ENCODE measurements at regions not wholly inside any gene's neighbourhood (a gene's known extent, or its start where the extent isn't known, plus 50 kb on each side); places are given as distances from the start of the nearest gene placed in this dataset.

DNA sequence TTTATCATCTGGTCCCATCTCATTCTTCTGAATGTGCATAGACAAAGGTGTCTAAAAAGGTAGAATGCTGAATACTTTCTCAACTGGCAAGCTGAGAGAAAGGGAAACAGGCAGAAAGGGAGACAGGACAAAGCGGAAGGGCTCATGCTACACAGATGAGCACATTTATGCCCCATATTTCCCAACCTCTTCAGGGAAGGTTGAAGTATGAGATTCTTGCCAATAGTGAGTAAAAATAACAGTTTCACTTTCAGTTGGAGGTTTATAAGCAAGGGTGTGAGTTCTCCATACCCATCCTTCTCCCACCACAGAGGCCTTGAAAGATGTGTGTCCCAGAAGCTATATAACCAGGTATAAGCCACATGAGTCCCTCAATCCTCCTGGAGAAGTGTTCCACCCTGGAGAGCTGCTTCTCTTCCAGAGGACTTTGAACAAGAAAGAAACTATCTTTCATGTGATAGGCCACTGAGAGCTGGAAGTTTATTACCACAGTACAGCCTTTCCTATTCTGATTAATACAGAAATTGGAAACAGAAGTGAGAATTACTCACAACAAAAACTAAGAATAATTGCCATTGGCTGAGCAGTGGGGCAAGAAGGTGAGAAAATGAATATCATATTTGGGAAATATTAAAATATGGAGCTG lies 709.4 kb upstream of the NR2F2 start:
- ATAC-seq (peak; percentile 39), DNase-seq (no peak)
- Histone ChIP-seq H3K4me1 (no peaks in the 10 kb centered on the region), H3K36me3 (no peaks in the 10 kb centered on the region), H3K27me3 (no peaks in the 10 kb centered on the region), H3K4me3 (no peak overlapping the region), H3K9me3 (peaks cover 0 to 5% of the 10 kb centered on the region in 2 donors), H3K27ac (no peak overlapping the region)
- intact Hi-C loops (cut with DNase I) = no loop called here
- TF ChIP-seq, protein P1, sequence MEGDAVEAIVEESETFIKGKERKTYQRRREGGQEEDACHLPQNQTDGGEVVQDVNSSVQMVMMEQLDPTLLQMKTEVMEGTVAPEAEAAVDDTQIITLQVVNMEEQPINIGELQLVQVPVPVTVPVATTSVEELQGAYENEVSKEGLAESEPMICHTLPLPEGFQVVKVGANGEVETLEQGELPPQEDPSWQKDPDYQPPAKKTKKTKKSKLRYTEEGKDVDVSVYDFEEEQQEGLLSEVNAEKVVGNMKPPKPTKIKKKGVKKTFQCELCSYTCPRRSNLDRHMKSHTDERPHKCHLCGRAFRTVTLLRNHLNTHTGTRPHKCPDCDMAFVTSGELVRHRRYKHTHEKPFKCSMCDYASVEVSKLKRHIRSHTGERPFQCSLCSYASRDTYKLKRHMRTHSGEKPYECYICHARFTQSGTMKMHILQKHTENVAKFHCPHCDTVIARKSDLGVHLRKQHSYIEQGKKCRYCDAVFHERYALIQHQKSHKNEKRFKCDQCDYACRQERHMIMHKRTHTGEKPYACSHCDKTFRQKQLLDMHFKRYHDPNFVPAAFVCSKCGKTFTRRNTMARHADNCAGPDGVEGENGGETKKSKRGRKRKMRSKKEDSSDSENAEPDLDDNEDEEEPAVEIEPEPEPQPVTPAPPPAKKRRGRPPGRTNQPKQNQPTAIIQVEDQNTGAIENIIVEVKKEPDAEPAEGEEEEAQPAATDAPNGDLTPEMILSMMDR (IDR thresholded peaks at IDR 0.05) = no peak

DNA sequence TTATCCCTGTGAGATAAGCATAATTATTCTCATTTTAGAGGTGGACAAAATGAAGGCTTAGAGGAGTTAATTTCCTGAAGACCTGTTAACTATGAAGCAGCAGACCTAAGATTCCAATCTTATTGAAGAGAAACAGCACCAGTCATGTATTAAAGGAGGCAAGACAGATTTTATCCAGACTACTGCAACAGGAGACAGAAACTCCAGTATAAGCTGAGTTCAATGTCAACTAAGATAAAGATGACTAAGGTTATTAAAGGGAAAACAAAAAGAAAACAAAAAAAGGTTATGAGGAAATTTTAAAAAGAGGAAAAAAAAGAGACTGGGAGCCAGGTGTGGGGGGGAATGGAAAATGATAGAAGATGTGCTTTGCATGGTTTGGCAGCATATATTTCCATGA lies 707.7 kb upstream of the NR2F2 start:
- Histone ChIP-seq H3K36me3 (no peaks in the 10 kb centered on the region), H3K27ac (no peak overlapping the region), H3K4me1 (no peaks in the 10 kb centered on the region), H3K4me3 (no peak overlapping the region), H3K27me3 (no peaks in the 10 kb centered on the region), H3K9me3 (peaks cover 0 to 5% of the 10 kb centered on the region in 2 donors)
- DNase-seq (no peak), ATAC-seq (no peak)
- TF ChIP-seq, protein P1 (IDR thresholded peaks at IDR 0.05) = no peak
- intact Hi-C loops (cut with DNase I) = no loop called here

DNA sequence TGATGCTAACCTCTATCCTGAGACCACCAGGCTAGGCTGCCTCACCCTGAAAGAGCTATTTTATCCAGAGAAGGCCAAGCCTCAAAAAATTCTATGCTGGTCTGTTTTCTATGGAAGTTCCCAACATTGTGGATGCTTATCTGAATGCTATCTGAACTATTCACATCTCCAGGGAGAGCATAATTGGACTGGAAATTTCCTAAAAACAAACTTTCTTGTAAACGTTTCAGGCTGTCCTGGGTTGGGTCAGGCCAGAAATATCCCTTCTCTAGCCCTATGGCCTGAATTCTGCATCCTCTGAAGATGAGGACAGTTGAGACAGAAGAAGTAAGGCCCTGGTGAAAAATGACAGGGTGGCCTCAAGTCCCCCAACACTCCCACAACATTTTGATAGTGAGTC lies 706.4 kb upstream of the NR2F2 start:
- peaks cover 0 to 5% of the 10 kb centered on the region in 2 donors for H3K9me3 ChIP-seq
- no peaks in the 10 kb centered on the region for H3K36me3 ChIP-seq
- no peak for ATAC-seq
- no peaks in the 10 kb centered on the region for H3K27me3 ChIP-seq
- H3K4me3 ChIP-seq = no peak overlapping the region
- intact Hi-C loops (cut with DNase I) = no loop called here
- DNase-seq = no peak
- no peaks in the 10 kb centered on the region for H3K4me1 ChIP-seq
- H3K27ac ChIP-seq = no peak overlapping the region
- TF ChIP-seq, protein P1 (IDR thresholded peaks at IDR 0.05) = no peak

DNA sequence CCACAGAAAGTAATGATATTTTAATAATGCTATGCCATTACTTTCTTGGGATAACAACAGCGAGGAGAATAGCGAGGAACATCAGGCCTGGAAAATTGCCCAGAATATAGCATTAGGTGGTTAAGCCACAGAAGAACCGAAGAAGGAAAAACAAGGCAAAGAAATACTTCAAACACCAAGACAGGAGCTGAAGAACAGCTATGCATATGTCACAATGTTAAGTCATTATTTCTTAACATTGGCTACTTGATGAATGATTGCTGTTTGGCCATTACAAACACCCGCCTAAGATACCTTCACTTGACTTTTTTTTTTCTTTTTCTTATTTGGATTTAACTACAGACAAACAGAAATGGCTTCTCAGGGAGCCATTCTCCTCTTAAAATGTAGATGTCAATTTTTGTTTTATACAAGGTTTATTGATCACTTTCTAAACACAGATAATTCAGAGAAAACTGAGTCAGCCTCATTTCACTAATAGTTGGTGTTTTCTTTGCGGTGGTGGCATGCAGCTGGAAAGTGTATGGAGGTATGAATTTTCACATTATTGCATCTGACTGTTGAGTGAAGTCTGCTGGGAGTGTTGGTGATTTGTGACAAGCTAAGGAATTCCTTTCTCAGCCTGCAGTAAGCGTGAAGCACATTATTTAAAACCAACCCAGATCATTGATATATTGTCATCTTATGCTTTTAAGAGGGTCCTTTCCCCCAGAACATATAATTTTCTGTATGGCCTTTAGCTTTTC lies 705.7 kb upstream of the NR2F2 start:
- Histone ChIP-seq H3K27ac (no peak overlapping the region), H3K36me3 (no peaks in the 10 kb centered on the region), H3K4me3 (no peak overlapping the region), H3K27me3 (no peaks in the 10 kb centered on the region), H3K4me1 (no peaks in the 10 kb centered on the region), H3K9me3 (peaks cover 0 to 5% of the 10 kb centered on the region in 2 donors)
- TF ChIP-seq, protein P1 (IDR thresholded peaks at IDR 0.05) = no peak
- ATAC-seq = no peak
- intact Hi-C loops (cut with DNase I) = no loop called here
- no peak for DNase-seq

DNA sequence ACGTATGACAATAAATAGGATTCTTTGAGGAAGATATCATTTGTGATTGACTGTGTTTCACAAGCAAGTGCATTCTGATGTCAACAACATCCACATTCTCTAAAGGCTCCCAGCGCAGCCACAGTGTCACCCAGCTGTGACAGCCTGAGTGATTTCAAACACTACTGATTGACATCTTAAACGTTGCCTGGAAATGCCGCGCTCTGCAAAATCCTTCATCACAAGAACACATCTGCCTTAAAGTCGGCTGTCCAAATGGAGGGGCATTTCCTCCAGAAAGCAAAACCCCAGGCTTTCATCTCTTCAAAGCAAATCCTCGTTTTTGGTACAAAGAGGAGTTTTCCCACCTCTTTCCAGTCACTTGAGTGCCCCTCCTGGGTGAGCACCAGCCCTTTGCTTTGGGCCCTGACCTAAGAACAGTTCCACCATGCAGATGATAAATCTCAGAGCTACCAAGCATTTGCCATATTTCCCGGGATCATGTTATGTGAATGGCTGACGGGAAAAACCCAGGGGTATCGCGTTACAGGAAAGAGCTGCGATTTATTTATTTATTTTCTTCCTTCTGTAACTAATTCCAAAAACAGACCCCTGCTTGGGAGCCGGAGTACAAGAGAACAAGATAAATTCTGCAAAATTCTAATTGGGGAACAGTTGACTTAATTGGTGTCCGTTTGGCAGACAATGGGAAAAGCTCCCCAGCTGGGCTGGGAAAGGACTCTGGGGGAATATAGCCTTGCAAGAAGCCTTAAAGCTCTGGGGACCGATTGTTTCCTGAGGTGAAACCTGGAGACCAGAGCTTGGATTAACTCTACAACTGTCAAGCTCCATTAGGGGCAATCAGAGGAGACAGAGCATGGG lies 703.8 kb upstream of the NR2F2 start:
- H3K27ac ChIP-seq = no peak overlapping the region
- no peaks in the 10 kb centered on the region for H3K27me3 ChIP-seq
- no peak for ATAC-seq
- H3K36me3 ChIP-seq = no peaks in the 10 kb centered on the region
- H3K9me3 ChIP-seq = peaks cover 0 to 5% of the 10 kb centered on the region in 2 donors
- intact Hi-C loops (cut with DNase I) = no loop called here
- DNase-seq = no peak
- TF ChIP-seq, protein P1 (IDR thresholded peaks at IDR 0.05) = no peak
- H3K4me3 ChIP-seq = no peak overlapping the region
- H3K4me1 ChIP-seq = no peaks in the 10 kb centered on the region
